Superior temporal gyrus (tissue), 1 donor: ENCODE measurements at regions not wholly inside any gene's neighbourhood (a gene's known extent, or its start where the extent isn't known, plus 50 kb on each side); places are given as distances from the start of the nearest gene placed in this dataset.
"Not testable (repeated sequence)": the region's sequence is repeated elsewhere in the genome, so short reads cannot be mapped to it uniquely, and the experiment has no call there.

Experiments
- DNase-seq: peaks from one replicate; pipeline ENCODE4 v3.0.0-alpha.2; 2016; ENCODE audit errors: extremely low spot score

DNA sequence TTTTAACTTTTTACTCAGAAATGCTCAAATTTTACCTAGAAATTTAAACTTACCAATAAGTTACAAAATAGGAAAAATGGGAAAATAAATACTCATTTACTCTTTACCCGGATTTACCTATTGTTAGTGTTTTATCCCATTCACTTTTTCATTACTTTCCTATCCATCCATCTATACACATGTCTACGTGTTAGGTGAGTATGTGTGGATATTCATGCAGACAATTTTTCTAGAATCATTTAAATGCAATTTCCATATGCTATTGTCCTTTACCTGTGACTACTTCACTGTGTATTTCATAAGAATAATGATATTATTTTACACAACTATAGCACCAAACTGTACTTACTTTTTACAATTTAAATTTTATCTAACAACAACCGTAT is 896.6 kb upstream of the INTU start:
- no peak for DNase-seq

DNA sequence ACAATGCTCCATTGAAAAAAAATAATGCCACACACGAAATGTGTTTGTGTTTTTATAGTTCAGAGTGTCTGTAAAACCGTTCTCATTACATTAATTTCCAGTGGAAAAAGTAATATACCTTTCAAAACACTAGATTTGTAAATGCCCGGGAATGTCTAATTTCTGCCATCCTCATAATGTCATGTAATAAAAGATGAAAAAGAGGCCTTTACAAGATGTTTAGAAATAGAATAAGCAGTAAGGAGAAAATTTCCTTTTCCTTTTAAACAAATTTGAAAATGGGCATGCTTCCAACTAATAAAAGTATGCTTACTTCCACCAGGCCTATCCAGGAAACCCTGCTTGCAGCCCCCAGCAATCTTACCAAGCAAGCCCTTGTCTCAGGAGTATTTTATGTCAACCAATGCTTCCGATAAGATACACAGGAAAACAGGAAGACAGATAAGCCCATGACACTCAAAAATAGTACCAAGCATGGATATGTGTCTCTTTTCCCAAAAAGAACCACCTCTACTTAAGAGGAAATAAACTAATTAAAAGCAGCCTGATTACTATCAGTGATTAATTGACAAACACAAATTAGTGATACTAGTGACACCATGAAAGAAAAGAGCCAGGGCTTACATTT is 894.7 kb upstream of the INTU start:
- no peak for DNase-seq

DNA sequence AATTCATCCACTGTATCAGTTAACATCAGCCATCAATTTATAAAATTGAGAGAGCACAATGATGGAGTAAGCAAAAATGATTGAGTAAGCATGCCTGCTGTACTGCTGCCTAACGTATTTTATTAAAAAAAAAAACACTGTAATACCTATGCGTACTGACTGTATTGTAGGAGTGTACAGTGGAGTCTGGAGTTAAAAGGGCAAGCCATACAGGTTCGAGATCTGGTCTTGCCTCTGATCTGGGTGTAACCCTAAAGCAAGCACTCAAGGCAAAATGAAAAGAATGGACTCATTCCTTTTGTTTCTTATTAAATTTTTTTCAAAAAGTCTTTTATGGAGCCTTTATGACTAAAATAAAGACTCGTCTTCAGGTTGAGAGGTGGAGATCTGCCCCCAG is 894.2 kb upstream of the INTU start:
- no peak for DNase-seq

DNA sequence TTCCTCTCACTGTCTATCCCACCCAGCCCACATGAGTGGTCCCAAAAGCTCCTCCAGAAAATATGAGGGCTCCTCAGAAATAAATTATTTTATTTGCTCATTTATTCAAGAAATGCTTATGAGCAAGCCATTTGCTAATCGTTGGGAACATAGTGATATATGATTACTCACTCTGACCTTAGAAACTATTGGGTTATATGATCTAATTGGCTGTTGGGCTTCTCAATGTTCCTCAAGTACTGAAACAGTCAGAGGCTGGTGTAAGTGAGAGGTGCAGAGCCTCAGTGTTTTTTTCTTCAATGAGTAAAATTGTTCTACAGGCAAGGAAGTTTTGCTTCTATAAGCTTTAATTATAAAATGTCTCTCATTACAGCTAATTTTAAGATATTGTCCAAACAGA is 893.8 kb upstream of the INTU start:
- no peak for DNase-seq

DNA sequence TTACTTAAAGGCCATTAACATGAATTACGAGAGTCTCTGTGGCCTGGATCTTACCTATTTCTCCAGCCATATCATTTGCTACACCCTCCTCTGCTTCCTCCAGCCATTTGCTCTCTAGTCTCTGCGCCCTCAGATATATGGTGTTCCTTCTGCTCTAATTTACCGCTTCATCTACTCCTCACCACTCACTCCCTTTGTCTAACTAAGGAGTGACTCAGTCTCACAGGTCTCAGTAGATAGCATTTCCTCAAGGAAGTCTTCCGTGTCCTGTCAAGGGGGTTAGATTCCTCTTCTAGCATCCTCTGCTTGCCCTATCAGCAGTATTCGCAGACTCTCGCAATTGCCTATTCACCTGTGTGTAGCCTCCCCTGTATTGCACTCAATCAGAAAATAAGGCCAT is 892.1 kb upstream of the INTU start:
- no peak for DNase-seq

DNA sequence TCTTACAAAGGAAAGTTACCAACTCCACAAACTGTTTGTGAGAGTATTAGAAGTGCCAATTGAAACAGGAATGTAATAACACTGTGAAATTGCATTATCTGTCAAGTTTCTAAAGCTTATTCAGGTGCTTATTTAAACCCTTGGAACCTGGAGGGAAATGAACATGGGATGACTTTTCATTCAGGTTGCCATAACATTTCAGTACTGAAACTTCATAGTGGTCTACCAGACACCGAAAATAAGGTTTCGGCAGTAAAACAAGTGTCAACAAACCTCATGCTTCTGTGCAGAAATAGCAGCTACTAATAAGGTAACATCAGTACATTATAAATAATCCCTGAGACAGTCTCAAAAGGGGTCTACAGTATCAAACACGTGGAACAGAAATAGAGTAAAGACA is 890.7 kb upstream of the INTU start:
- no peak for DNase-seq

DNA sequence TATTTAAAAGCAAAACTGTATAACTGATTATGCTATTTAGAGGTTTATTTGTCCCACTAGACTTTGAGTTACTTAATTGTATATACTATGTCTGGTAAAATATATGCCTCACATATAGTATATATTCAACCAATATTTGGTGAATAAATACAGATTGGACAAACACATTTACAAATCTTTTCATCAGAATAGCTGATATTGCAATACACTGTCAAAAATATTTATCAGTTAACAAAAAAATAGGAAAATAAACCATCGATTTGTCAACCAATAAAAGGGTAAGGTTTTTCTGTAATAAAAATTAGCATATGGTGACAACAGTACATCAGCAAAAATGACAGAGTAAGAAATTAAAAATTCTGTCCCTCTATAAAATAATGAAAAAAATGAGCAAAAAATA is 889.9 kb upstream of the INTU start:
- no peak for DNase-seq

DNA sequence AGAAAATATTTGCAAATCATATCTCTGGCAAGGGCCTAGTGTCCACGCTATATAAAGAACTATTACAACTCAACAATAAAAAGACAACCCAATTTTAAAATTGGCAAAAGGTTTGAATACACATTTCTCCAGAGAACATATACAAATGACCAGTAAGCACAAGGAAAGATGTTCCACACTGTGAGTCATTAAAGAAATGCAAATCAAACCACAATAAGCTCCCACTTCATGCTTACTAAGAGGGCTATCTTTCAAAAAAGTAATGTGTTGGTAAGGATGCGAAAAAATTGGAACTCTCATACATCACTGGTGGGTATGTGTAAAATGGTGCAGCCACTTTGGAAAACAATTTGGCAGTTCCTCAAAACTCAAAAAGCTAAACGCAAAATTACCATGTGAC is 884.0 kb upstream of the INTU start:
- peak; percentile 15 for DNase-seq

DNA sequence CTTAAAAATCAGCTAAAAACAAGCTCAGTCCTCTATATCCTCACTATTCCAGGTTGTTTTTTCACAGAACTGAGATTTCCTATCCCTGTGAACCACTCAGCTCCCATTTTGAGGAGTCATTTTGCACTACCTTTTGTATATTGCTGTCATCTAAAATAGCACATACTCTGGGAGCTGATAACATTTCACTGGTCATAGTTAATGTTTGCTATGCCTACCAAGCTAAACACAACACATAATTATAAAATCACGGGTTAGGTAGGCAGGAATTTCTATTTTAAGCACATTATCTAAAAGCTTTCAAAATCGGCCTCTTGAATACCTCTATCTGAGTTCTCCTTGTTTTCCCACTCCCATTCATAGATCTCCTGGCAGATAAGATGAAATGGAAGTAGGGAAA is 882.0 kb upstream of the INTU start:
- no peak for DNase-seq

DNA sequence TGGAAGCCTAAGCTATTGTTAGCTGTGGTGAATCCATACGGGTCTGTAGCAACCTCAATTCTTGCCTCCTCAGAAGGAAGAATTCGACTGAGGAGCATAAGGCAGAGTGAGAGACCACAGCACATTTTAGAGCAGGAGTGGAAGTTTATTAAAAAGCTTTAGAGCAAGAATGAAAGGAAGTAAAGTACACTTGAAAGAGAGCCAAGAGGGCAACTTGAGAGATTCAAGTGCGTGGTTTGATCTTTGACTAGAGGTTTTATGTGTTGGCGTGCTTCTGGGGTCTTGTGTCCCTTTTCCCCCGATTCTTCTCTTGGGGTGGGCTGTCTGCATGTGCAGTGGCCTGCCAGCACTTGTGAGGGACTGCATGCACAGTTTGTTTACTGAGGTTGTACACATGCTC is 880.6 kb upstream of the INTU start:
- no peak for DNase-seq

DNA sequence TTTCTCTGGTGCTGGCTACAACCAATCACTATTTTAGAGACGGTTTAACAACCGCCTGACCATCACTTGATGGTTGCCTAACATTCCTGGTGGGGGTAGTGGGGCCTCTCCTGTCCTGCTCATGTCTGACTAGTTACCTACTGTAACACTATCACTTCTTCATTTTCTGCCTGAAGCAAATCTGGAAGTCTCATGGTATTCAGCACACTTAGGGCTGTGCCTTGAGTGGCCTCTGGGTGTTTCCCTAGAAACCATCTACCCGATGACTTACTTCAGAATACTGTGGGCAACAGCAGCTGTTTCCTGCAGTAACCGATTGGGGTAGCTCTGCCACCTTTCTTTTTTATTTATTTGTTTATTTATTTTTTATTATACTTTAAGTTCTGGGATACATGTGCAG is 880.1 kb upstream of the INTU start:
- no peak for DNase-seq

DNA sequence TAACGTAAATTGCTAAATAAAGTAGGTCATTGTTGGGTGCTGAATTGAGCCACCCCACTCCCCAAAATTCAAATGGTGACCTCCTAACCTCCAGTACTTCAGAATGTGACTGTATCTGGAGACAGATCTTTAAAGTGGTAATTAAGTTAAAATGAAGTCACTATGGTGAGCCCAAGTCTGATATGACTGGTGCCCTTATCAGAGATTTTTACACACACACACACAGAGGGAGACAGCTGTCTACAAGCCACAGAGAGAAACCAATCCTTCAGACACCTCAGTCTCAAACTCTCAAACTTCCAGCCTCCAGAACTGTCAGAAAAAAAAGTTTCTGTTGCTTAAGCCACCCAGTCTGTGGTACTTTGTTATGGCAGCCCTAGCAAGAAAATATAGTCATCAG is 879.2 kb upstream of the INTU start:
- DNase-seq = no peak

DNA sequence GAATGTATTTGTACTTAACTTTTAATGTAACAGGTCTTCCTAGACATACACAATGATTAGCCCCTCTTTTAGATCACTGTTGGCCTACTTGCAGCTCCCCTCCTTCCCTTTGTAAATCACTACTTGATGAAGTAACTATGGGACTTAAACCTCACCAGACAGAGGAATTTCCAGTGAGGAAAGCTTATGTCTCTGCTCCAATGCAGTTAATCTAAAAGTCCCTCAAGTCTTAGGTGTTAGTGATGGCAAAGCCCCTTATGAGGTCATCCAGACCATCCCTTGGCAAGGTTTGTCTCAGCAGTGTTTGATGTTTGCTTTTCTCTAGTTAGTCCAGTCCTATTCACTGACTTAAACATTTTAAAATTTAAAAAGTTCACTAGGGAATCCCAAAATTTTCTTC is 877.3 kb upstream of the INTU start:
- DNase-seq = no peak

DNA sequence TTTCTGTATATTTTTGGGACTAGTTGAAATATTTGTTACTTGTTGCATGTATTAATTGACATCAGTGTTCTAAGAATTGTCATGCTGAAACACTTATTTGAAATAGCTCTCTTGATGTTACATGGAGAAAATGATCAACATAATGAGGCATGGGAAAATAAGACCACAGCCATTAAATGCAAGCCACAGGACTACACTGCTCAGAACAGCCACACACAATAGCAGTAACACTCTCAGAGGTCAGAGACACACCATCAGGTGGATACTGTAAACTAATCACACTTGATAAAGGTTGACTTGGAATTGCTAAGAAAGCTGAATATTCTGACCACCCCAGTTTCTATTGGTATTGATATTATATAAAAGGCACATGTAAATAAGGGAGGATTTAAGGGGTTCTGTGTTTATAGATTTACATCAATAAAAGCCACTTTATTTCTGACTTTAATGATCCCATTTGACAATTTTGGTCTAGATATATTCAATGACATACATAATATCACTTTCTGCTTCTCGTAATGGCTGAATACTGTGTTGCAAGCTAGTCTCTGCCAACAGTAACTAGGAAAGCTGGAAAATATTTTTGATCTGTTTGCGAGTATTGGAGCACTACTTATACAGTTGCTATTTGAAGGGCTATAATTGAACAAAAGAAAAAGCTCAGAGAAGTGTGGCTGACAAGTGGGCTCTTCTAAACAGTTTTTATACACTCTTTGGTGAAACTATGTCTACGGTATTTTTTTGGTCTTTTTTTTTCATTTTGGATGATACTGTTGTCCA is 876.5 kb upstream of the INTU start:
- DNase-seq = no peak

DNA sequence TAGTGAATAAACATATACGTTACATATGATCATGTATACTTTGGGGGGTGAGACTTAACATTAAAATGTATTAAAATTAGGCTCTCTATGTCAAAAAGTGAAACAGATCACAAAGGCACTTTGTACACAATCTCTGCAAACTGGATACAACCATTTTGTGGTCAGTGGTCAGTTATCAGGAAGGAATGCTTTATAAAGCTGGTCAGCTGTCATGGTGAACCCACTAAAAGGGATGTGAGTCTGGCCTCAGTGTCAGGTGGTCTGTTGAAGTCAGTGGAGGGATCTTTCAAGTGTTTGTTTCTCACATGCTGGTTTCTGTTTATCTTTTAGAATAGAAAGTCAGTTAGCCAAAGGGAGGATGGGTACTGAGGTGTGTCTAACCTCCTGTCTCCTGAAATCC is 875.5 kb upstream of the INTU start:
- no peak for DNase-seq

DNA sequence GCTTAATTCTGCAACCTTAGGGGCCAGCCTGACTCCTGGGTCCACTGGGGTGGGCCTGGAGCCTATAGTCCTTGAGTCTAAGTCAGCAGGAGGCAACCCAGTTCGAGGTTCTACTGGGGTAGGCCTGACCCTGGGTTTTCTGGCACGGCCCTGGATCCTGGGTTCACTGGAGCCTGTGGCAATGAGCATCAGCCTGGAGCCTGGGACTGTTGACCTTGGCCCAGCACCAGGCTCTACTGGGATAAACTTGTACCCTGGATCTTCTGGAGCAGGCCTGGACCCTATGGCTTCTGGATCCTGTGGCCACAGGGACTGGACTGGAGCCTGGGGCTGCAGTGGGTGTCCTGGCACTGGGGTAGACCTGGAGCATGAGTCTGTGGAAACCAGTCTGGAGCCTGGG is 874.3 kb upstream of the INTU start:
- DNase-seq = no peak

DNA sequence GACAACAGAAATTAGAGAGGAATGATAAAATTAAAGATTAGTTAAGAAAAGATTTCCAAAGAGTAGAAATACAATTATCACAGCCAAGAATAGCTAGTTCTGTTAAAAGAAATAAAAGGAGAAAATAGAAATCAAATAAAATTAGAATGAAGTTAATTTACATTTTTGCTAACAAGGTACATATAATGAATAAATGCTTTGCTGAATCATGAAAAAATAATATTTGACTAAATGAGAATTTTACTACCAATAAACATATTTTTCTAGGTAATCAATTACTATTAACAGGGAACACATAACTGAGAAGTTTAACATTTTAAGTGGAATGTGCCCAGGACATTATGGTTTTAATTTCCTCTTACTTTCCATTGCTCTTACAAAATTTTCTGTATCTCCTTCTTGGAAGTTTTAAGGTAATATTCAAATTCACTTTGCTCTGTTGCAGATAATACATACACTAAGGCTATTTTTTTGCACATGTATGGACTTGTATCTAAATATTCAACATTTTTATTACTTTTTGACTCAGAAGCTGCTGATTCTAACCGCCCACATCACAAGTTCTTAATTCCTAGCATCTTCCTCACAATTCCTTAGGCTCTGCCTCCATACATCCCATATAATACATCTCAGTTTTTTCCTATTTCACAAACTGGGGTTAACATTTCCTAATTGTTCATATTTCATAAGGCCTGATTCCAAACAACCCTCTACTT is 870.7 kb upstream of the INTU start:
- no peak for DNase-seq

DNA sequence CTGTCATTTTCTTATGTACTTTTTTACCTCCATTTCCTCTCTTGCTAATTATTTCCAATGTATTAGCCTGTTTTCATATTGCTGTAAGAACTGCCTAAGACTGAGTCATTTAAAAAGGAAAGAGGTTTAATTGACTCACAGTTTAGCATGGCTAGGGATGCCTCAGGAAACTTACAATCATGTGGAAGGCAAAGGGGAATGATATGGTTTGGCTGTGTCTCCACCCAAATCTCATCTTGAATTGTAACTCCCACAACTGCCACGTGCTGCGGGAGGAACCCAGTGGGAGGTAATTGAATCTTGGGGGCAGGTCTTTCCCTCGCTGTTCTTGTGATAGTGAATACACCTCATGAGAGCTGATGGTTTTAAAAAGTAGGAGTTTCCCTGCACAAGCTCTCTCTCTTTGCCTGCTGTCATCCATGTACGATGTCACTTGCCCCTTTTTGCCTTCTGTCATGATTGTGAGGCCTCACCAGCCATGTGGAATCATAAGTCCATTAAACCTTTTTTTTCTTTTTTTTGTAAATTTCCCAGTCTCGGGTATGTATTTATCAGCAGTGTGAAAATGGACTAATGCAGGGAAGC is 870.0 kb upstream of the INTU start:
- DNase-seq = no peak

DNA sequence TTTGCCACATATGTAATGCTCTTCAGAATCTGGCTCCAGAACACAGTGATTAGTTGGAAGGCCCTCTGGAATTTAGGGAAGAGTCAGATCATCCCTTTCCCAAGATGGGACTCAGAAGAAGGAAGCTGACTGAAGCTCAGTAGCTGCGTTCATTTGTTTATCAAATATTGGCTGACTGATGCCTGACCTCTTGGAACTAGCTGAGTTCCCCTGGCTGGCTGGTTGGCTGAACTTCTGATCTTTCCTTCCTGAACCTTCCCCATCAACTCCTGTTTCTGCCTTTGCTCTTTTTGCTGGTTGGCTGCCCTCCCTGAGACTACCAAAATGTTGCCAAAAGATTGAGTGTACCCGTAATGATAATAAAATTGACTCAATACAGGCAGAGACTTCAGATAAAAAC is 866.5 kb upstream of the INTU start:
- DNase-seq = no peak

DNA sequence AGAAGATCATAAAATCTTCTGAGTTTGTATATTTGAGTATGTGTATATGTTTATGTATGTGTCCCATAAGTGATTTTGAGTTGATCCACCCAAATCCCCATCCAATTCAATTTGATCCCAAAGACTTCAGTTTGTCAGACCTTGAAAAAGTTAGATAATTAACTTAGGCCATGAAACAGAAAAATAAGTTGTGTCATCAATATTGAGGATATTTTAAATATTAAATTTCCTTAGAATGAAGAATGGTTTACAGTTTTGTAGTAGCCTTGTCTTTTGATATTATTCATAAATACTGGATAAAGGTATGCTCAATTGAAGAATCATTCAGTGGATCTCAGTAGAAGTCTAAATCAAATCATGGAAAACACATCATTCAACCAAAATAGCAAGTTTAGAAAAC is 864.4 kb upstream of the INTU start:
- no peak for DNase-seq

DNA sequence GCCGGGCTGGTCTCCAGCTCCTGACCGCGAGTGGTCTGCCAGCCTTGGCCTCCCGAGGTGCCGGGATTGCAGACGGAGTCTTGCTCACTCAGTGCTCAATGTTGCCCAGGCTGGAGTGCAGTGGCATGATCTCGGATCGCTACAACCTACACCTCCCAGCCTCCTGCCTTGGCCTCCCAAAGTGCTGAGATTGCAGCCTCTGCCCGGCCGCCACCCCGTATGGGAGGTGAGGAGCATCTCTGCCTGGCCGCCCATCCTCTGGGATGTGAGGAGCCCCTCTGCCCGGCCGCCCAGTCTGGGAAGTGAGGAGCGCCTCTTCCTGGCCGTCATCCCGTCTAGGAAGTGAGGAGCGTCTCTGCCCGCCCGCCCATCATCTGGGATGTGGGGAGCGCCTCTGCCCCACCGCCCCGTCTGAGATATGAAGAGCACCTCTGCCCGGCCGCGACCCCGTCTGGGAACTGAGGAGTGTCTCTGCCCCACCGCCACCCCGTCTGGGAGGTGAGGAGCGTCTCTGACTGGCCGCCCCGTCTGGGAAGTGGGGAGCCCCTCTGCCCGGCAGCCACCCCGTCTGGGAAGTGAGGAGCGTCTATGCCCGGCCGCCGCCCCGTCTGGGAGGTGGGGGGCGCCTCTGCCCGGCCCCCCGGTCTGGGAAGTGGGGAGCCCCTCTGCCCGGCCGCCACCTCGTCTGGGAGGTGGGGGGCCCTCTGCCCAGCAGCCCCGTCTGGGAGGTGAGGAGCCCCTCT is 861.8 kb upstream of the INTU start:
- not testable (repeated sequence) for DNase-seq

DNA sequence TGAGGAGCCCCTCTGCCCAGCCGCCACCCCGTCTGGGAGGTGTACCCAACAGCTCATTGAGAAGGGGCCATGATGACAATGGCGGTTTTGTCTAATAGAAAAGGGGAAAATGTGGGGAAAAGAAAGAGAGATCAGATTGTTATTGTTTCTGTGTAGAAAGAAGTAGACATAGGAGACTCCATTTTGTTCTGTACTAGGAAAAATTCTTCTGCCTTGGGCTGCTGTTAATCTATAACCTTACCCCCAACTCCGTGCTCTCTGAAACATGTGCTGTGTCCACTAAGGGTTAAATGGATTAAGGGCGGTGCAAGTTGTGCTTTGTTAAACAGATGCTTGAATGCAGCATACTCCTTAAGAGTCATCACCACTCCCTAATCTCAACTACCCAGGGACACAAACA is 861.1 kb upstream of the INTU start:
- DNase-seq = not testable (repeated sequence)
